Fibroblast of the aortic adventitia (primary cell): ENCODE measurements at regions not wholly inside any gene's neighbourhood (a gene's known extent, or its start where the extent isn't known, plus 50 kb on each side); places are given as distances from the start of the nearest gene placed in this dataset.
"Not testable (repeated sequence)": the region's sequence is repeated elsewhere in the genome, so short reads cannot be mapped to it uniquely, and the experiment has no call there.

Source experiments
- DNase-seq: peaks from one replicate; pipeline ENCODE4 v3.0.0-alpha.2; 2010; ENCODE audit warnings: low read depth
- H3K4me3 ChIP-seq: 2 replicates; pipeline ENCODE4 v1.5.1; 2011; ENCODE audit warnings: low read depth, mild to moderate bottlenecking, control low read depth, low read length, moderate library complexity
- TF ChIP-seq, protein P1 (sequence below): IDR thresholded peaks from 2 replicates; pipeline ENCODE4 v1.5.1; 2011; ENCODE audit warnings: mild to moderate bottlenecking, low read length, control low read depth, inconsistent platforms; ENCODE audit not compliant: insufficient read depth

DNA sequence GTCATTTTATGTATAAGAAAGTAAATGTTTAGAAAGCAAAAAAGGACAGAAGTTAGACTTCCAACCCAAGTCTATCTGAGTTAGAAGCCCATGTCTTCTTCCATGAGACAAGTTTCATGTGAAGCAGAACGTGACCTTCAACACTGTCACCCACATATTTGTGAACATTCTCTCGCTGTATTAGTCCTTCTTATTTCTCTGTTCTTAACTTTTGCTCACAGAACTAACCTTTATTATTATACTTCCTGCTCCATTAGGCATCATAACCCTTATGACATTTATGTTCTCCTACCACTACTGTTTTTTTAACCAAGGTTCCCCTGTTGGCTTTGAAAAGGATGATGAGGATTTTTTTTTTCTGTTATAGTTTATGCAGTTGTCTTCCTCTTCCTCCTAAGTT, 238.8 kb downstream of the ZNF608 start:
- no peak overlapping the region for H3K4me3 ChIP-seq
- no peak for DNase-seq
- TF ChIP-seq, protein P1, sequence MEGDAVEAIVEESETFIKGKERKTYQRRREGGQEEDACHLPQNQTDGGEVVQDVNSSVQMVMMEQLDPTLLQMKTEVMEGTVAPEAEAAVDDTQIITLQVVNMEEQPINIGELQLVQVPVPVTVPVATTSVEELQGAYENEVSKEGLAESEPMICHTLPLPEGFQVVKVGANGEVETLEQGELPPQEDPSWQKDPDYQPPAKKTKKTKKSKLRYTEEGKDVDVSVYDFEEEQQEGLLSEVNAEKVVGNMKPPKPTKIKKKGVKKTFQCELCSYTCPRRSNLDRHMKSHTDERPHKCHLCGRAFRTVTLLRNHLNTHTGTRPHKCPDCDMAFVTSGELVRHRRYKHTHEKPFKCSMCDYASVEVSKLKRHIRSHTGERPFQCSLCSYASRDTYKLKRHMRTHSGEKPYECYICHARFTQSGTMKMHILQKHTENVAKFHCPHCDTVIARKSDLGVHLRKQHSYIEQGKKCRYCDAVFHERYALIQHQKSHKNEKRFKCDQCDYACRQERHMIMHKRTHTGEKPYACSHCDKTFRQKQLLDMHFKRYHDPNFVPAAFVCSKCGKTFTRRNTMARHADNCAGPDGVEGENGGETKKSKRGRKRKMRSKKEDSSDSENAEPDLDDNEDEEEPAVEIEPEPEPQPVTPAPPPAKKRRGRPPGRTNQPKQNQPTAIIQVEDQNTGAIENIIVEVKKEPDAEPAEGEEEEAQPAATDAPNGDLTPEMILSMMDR: no peak

- TF ChIP-seq, protein P1: no peak
- no peak overlapping the region for H3K4me3 ChIP-seq
- no peak for DNase-seq
Measured at GRCh38 chr5:124504081-124504916, 242.1 kb downstream of the ZNF608 start.

- TF ChIP-seq, protein P1: no peak
- no peak for DNase-seq
- H3K4me3 ChIP-seq: no peak overlapping the region
Measured at GRCh38 chr5:124502551-124502950, 243.9 kb downstream of the ZNF608 start.

DNA sequence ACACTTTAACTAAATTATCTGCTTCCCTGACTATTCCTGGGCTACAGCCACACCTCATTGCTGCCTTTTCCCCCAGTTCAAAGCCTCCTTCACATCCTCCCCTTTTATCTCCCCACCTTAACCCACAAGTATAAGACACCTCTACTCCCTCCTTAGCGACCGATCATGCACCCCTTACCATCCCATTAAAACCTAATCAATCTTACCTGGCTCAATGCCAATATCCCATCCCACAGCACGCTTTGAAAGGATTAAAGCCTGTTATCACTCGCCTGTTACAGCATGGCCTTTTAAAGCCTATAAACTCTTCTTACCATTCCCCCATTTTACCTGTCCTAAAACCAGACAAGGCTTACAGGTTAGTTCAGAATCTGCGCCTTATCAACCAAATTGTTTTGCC, 246.6 kb downstream of the ZNF608 start:
- DNase-seq, H3K4me3 ChIP-seq: not testable (repeated sequence)

GRCh38 chr5:124496968-124497367, 249.5 kb downstream of the ZNF608 start:
- H3K4me3 ChIP-seq: not testable (repeated sequence)

GRCh38 chr5:124494540-124495116, 251.8 kb downstream of the ZNF608 start:
- TF ChIP-seq, protein P1: no peak
- DNase-seq: no peak
- H3K4me3 ChIP-seq: no peak overlapping the region

More at GRCh38 chr5:124496968-124497367, 249.5 kb downstream of the ZNF608 start:
- DNase-seq: not testable (repeated sequence)

- no peak for DNase-seq
- no peak overlapping the region for H3K4me3 ChIP-seq
- TF ChIP-seq, protein P1: no peak
Measured at GRCh38 chr5:124492444-124493224, 253.8 kb downstream of the ZNF608 start.

DNA sequence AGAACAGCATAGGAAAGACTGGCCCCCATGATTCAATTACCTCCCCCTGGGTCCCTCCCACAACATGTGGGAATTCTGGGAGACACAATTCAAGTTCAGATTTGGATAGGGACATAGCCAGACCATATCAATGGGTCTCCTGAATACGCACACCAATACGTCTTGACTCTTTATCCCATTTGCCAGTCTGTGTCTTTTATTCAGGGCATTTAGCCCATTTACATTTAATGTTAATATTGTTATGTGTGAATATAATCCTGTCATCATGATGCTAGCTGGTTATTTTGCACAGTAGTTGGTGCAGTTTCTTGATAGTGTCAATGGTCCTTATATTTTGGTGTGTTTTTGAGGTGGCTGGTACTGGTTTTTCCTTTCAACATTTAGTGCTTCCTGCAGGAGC, 256.1 kb downstream of the ZNF608 start:
- not testable (repeated sequence) for DNase-seq, H3K4me3 ChIP-seq
